ENCODE measurements at regions not wholly inside any gene's neighbourhood (a gene's known extent, or its start where the extent isn't known, plus 50 kb on each side); places are given as distances from the start of the nearest gene placed in this dataset.
"Not testable (repeated sequence)": the region's sequence is repeated elsewhere in the genome, so short reads cannot be mapped to it uniquely, and the experiment has no call there.

DNA sequence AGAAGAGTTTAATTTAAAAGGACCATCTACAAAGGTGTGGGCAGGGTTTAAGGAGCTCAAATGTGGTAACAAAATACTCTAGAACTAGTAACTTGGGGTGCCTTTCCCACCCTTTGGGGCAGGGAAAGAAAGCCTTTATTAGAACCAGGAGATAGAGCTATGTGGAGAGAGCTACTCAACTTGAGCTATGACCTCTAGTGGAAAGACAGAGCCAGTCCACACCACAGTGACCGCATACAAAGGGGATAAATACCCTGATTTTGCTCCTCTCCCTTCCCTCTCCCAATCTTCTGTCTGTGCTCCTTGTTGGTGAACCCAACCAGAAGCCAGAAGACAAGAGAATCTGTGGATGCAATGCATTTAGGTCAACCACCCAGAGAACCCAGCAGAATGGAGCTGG, 54.4 kb upstream of the JAK1 start:
- no peak for DNase-seq

DNA sequence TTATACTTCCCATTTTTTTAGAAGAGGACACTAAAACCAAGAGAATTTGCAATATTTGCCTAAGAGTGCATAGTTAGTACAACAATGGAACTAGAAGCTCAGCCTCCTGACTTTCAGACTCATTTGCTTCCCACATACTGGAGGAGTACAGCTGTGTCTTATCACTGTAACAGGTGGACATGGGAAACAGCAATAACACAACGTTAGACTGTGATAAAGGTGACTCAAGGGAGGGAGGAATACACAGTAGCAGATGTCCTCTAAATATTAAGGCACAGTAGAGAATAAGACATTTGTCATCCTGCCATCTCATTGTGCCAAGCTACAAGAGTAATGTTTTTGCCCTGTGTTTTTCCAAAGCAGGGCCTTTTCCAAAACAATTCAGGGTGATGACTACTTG, 55.4 kb upstream of the JAK1 start:
- no peak for DNase-seq

- no peak for DNase-seq
These were observed 55.9 kb upstream of the JAK1 start for GRCh38 chr1:65022216-65022615.

DNA sequence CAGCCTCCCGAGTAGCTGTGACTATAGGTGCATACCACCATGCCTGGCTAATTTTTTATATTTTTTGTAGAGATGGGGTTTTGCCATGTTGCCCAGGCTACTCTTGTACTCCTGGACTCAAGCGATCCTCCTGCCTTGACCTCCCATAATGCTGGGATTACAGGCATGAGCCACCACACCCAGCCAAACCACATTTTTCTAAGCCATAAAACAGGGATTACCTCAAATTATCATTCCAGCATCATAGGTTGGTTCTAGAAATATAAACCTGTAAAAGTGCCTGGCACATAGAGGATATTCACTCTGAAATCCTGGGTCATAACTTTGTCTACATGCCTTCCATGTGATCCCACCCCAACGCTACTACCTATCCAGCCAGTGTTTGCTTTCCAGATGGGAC, 59.4 kb upstream of the JAK1 start:
- DNase-seq = no peak

DNA sequence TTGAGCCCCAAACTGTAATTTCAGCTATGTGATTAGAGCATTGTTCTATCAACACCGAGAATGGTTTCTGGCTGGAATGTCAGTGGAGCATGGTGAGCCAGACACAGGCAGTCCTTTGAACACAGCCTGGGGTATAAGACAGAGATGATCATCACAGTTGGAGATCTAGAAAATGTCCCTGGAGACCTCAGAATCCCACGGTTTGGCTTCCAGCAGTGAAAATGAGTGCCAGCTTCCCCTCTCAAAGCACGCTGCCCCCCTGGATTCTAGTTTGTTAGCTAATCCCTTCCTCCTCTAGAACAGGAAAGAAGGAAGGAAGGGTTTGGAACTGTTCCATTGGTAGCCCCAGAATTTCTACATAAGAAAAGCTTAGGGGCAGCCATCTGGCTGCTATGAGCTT, 59.9 kb upstream of the JAK1 start:
- no peak for DNase-seq

GRCh38 chr1:65027666-65028358, 61.5 kb upstream of the JAK1 start:
- peak; percentile 50 for DNase-seq

GRCh38 chr1:65029434-65029833, 63.1 kb upstream of the JAK1 start:
- not testable (repeated sequence) for DNase-seq

DNA sequence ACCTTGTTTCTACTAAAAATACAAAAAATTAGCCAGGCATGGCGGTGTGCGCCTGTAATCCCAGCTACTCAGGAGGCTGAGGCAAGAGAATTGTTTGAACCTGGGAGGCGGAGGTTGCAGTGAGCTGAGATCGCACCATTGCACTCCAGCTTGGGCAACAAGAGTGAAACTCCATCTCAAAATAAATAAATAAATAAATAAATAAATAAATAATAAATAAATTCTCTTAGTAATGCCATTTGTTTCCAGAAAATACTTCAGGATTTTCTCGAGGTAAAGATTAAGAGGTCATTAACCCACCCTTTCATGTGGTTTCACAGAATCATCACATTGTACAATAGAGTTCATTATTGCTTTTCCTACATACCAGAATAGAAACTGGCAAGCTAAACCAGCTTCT, 68.5 kb upstream of the JAK1 start:
- DNase-seq = not testable (repeated sequence)

- DNase-seq = no peak
These were observed 70.3 kb upstream of the JAK1 start for GRCh38 chr1:65036570-65037051.

DNA sequence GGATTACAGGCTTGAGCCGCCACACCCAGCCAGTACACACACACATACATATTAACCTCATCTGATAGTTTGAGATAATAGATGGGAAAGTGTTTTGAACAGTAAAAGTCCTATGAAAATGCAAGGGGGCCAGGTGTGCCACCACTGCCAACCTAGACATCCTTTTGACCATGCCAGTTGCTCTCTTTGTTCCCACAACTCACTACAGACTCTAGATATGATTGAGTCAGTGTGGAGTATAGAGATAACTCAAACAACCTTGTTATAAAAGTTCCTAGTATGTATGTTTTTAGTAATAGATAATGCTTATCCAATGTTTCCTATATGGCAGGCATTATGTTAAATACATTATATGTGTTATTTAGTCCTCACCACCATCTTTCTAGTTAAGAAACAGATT, 72.7 kb upstream of the JAK1 start:
- no peak for DNase-seq

DNA sequence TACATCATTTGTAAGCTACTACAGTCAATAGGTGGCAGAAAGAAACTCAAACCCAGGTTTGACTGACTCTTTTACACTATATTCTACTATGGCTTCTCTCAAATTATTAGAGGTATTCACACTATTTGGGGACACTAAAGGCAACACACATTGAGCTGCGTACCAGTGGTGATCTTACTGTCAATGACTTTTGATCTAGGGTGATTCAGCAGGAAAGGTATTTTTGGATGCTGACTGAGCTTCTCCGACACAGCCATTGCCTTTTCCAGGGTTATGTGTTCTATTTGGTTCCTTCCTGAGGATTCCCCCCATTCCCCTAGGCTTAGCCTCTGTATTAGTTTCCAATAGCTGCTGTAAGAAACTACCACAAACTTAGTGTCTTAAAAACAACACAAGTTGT, 73.2 kb upstream of the JAK1 start:
- no peak for DNase-seq

DNA sequence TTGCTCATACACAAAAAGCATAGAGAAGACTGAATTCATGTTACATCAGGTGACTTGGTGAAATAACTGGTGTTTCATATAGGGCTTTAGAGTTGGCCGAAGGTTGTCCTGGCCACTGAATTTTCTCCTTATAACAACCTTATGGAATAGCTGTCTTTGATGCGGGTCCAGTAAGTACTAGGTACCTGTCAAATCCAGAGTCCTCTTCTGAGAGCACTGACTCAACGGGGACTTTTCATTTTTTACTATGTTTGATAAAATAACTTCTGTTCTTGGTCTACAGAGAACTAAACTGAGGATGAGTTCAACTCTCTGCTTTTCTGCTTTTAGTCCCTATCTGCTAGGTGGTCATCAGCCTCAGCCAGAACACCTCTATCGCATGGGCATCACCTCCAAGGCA, 76.1 kb upstream of the JAK1 start:
- no peak for DNase-seq

DNA sequence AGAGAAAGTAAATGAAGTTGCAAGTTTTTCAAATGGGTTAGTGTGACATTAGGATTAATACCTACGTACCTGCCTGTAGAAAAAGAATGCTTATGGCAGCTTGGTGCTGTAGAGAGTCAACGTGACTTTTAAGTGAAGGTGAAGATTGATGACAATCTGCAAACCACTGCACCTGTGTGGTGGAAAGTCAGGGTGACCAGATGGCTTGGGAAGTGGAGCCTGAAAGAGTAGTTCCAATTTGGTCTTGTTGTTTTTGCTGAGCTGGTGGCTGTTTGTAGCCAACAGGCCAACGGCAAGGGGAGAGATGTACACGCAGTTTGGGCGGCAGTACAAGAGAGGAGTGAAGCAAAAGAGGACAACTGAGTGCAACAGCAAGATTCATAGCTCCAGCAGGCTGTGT, 78.1 kb upstream of the JAK1 start:
- DNase-seq = no peak

DNA sequence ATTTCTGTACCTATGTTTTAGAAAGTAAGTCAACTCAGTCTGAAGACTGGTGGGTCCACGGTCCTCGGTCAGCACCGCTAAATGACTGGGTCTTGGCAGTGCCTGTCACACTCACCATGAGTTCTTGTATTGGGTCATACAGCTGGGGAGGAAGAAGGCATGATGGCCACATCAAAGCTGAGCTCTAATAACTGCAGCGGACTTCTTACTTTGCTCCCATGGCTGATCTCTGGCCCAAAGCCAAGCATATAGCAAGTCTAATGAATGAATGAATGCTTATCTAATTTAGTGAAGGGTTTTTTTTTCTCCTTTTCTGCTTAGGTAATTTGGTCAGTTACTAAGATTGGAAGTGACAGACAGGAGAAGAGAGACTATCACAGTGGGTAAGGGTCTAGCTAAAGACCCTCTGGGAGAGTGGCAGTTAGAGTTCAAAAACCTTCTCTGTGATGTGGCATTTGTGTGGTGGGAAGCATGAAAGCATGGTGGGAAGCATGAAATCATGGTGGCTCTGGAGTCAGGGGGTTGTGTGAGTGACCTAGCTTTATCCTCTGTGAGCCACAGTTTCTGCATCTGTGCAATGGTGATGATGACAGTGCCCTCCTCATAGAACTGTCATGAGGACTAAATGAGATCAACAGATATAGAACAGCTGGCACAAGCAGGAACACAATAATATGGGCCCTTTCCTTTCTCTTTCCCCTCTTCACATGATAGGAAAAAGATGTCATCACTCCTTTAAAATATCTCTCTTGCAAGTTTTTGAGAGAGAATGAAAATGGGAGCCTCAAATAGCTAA, 78.9 kb upstream of the JAK1 start:
- DNase-seq = no peak

DNA sequence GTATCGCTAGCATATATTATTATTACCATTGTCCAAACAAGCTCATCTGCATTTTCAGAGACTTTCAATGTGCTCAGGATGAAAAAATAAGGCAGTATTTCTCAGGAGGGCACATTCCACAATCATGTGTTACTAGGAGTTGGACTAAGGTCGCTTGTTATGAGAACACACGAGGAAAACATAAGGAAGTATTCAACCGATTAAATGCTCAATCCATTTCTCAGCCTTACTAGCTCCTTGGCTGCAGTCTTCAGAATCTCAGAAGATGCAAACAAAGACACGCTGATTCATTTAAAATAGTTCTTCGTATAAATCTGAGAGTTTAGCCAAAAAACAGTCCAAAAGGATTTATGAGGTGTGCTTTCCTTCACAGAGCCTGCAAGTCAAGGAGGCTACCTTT, 82.0 kb upstream of the JAK1 start:
- DNase-seq = no peak

GRCh38 chr1:65049941-65050713, 83.8 kb upstream of the JAK1 start:
- DNase-seq = no peak

DNA sequence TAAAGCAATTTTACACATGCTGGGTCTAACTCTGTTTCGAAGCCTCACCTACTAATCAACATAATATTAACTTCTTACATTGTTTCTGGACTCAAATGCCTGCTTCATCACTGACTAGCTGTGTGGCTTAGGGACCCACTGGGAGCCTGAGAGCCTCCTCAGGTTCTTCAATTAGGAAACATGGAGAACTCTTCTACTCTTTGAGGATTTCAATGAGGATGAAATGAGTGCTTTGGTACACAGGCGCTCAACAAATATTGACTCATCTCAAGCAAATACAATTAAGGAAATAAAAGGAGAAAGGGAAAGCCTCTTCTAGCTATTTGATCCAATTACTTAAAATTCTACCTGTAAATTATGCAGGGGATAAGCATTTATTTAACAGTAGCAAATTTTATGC, 84.4 kb upstream of the JAK1 start:
- DNase-seq = no peak

DNA sequence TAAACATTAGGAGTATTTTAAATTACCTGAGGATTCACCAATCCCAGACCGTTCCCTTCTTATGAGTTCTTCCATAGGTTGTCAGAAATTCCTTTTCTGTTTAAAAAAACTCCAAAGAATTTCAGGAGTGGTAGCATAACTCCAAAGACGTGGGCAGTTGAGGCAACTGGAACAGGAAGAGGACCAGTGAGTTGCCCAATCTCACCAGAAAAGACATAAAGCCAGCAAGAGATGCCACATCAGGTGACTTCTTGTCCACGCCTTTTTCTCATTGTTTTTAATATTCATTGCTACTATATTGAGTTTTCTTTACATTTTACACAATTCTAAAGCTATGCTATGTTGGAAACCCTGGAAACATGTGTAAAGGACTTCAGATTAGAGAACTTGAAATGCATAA, 88.1 kb upstream of the JAK1 start:
- DNase-seq = no peak

DNA sequence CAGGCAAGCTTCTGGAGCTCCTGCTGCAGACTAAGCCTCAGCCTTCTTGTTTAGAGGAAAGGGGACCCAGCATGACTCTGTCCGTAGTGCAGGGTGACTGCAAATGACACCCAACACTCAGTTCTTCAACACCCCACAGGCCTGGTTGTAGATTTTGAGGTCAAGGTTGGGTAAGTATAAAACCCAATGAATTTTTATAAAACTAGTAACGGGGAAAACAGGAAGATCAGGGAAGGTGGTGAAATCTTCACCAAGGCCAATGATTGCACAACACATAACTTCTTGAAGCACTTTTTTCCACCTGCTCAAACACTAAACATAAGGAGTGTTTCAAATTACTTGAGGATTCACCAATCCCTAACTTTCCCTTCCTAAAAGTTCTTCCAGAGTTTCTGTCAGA, 89.4 kb upstream of the JAK1 start:
- DNase-seq = no peak

DNA sequence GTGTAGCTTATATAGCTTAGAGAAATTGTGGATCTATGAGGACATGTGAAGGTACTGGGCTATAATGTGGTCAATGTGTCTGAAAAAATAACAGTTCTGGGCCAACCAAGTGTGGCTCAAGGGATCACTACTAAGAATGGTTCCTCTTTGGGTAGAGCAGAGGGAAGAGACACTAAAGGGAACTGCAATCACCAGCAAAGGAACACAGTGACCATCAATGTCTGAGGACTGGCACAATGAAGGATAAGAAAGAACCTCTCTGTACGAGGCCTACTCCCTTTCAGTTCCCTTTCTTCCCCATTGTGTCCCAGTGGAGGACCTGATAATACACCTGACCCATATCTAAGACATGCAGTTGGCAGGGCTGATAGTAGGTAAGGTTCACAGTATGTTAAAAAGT, 89.9 kb upstream of the JAK1 start:
- no peak for DNase-seq

GRCh38 chr1:65056866-65057265, 90.5 kb upstream of the JAK1 start:
- DNase-seq = no peak

- DNase-seq = no peak
These were observed 88.0 kb upstream of the AK4 start for GRCh38 chr1:65059930-65060538.

GRCh38 chr1:65062339-65062738, 85.7 kb upstream of the AK4 start:
- no peak for DNase-seq

All from femur (tissue), 1 donor.